Left lung (tissue), 4 donors: ENCODE measurements at regions not wholly inside any gene's neighbourhood (a gene's known extent, or its start where the extent isn't known, plus 50 kb on each side); places are given as distances from the start of the nearest gene placed in this dataset.

ENCODE experiments used
- ATAC-seq: fragments of 200-7000 bp; cut with Tn5 transposase; one replicate; pipeline ENCODE4 v1.9.1; 2020; ENCODE audit warnings: moderate library complexity
- DNase-seq, 4 donors: peaks; one replicate each; pipeline ENCODE4 v3.0.0-alpha.2; 2013 to 2020
- H3K27ac ChIP-seq, 2 donors: fragments of 200-600 bp; sonication (generic) in 1 of 2; one replicate each; pipeline versions ENCODE4 v1.5.0 to v1.8.0; 2020 to 2021
- H3K27me3 ChIP-seq, 2 donors: fragments of 200-600 bp; sonication (generic) in 1 of 2; one replicate each; pipeline versions ENCODE4 v1.5.0 to v1.8.0; 2020 to 2021
- H3K36me3 ChIP-seq, 2 donors: fragments of 200-600 bp; sonication (generic) in 1 of 2; one replicate each; pipeline versions ENCODE4 v1.5.0 to v1.8.0; 2020 to 2021
- H3K4me1 ChIP-seq, 2 donors: fragments of 200-600 bp; one replicate each; pipeline ENCODE4 v1.8.0; 2021
- H3K4me3 ChIP-seq, 2 donors: fragments of 200-600 bp; sonication (generic) in 1 of 2; one replicate each; pipeline versions ENCODE4 v1.5.0 to v1.8.0; 2020 to 2021; ENCODE audit warnings: mild to moderate bottlenecking in 1 of 2
- H3K9me3 ChIP-seq, 2 donors: fragments of 200-600 bp; sonication (generic) in 1 of 2; one replicate each; pipeline versions ENCODE4 v1.5.0 to v1.8.0; 2020 to 2021
- intact Hi-C, 2 donors: fragments of 100-400 bp; cut with DNase I; formaldehyde crosslinking; loops; one replicate each; pipeline versions ENCODE4 v1.11.2 to v1.14.2; 2022
- TF ChIP-seq, protein P1 (sequence below), 2 donors: fragments of 200-600 bp; sonication (generic) in 1 of 2; IDR thresholded peaks; one replicate each; pipeline versions ENCODE4 v1.5.0 to v1.8.0; 2021; ENCODE audit warnings: antibody characterized with exemption in 2 of 2
- donor health status: DM: no; HTN: yes; CAD: no.
- donor health status: DM: no; HTN: no; CAD: no.

DNA sequence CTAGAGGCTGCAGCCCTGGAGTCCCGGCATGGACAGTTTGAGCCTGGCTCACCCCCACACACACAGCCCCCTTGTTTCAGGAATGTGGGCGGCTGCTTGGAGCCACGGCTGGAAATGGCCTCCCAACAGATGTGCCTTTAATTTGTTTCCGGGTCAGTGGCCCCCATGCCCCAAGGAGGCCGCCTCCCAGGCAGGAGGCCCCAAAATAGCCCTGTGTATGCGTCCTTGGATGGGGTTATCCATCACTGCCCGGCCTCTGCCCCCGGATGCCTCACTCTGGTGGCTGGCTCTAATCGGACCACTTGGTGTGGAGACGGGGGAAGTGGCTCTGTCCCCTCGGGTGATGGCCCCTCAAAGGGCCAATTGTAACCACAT, 151.9 kb upstream of the MYCN start:
- intact Hi-C loops = loop anchor here in 1 of 2 donors (5.0 kb wide), 1 partner anchor 489 kb away; no protein-coding TSS in a partner anchor
- TF ChIP-seq, protein P1, sequence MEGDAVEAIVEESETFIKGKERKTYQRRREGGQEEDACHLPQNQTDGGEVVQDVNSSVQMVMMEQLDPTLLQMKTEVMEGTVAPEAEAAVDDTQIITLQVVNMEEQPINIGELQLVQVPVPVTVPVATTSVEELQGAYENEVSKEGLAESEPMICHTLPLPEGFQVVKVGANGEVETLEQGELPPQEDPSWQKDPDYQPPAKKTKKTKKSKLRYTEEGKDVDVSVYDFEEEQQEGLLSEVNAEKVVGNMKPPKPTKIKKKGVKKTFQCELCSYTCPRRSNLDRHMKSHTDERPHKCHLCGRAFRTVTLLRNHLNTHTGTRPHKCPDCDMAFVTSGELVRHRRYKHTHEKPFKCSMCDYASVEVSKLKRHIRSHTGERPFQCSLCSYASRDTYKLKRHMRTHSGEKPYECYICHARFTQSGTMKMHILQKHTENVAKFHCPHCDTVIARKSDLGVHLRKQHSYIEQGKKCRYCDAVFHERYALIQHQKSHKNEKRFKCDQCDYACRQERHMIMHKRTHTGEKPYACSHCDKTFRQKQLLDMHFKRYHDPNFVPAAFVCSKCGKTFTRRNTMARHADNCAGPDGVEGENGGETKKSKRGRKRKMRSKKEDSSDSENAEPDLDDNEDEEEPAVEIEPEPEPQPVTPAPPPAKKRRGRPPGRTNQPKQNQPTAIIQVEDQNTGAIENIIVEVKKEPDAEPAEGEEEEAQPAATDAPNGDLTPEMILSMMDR (IDR thresholded peaks at IDR 0.05) = no peak
- Histone ChIP-seq H3K4me3 (no peak overlapping the region), H3K27me3 (peaks cover 0 to 19% of the 10 kb centered on the region in 2 donors), H3K36me3 (no peaks in the 10 kb centered on the region), H3K4me1 (no peaks in the 10 kb centered on the region), H3K9me3 (no peaks in the 10 kb centered on the region), H3K27ac (no peak overlapping the region)
- DNase-seq = no peak
- no peak for ATAC-seq

DNA sequence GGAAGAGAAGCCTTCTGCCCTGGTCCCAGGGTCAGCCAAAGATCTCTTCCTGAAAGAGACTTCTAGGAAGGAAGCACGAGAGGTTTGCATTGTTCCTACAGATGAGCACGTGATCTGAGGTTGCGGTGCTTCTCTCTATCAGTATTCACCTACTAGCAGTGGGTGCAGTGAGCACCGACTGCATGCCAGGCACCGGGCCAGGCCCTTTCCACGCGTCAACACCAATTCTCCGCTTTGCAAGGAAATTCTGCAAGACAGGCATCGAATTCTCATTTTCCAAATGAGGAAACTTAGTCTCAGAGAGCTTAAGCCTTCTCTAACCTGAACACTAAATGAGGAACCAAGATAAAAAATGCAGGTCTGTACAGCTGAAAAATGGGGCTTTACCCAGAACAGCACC, 151.5 kb upstream of the MYCN start:
- Histone ChIP-seq H3K9me3 (no peaks in the 10 kb centered on the region), H3K36me3 (no peaks in the 10 kb centered on the region), H3K27me3 (peaks cover 0 to 15% of the 10 kb centered on the region in 2 donors), H3K4me3 (no peak overlapping the region), H3K4me1 (no peaks in the 10 kb centered on the region), H3K27ac (no peak overlapping the region)
- intact Hi-C loops = loop anchor here in 1 of 2 donors (5.0 kb wide), 1 partner anchor 488 kb away; no protein-coding TSS in a partner anchor
- TF ChIP-seq, protein P1 (IDR thresholded peaks at IDR 0.05) = no peak
- no peak for ATAC-seq
- DNase-seq = no peak

DNA sequence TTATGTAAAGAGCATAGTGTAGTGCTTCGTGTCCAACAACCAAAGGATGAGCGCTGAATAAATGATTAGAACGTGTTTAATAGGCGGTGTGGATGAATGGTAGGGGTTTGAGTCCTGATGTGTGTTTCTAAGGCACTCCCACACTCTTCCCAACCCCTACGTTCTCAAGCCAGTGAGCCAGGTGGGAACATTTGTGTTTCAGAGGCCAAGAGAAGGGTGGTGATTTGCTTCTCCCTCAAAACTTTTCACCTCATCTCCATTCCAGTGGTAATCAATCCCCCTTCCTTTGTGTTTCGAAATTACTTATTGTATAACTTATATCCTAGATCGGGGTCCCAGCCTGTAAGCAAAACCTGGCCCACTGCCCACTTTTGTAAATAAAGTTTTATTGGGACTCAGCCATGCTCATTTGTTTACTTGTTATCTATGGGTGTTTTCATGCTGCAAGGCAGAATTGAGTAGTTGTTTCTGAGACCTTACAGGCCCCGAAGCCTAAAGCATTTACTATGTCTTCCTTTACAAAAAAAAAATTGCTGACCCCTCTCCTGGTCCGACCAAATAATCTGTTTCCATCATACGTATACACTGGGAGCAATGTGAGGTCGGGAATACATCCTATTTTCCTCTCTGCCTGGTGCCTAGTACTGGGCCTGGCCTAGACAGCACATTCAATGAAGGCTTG, 150.8 kb upstream of the MYCN start:
- no peak overlapping the region for H3K27ac ChIP-seq
- ATAC-seq = no peak
- TF ChIP-seq, protein P1 (IDR thresholded peaks at IDR 0.05) = no peak
- H3K27me3 ChIP-seq = peaks cover 0 to 8% of the 10 kb centered on the region in 2 donors
- H3K9me3 ChIP-seq = no peaks in the 10 kb centered on the region
- H3K4me1 ChIP-seq = no peaks in the 10 kb centered on the region
- H3K36me3 ChIP-seq = no peaks in the 10 kb centered on the region
- intact Hi-C loops = loop anchor here in 1 of 2 donors (5.0 kb wide), 1 partner anchor 488 kb away; no protein-coding TSS in a partner anchor
- no peak overlapping the region for H3K4me3 ChIP-seq
- no peak for DNase-seq

DNA sequence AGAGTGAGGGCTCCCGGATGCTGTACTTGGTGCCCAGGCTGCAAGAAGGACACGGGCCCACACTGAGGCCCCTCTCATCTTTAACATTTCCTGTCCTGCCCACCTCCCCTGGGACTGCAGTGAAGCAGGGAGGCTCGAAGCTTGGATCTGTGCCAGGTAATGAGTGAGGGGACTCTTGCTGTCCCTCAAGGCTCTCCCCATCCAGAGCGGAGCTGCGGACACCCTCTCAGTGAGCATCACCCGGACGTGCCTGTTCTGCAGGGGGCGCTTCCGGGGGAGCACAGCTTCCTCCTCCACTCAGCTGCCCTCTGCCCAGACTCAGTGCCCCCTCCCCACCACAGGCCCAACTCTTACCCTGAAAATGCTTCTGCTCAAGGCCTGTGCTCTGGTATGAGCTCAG, 150.0 kb upstream of the MYCN start:
- Histone ChIP-seq H3K4me1 (peaks cover 0 to under 1% of the 10 kb centered on the region in 2 donors), H3K27ac (no peak overlapping the region), H3K9me3 (no peaks in the 10 kb centered on the region), H3K36me3 (no peaks in the 10 kb centered on the region), H3K27me3 (peaks cover 0 to under 1% of the 10 kb centered on the region in 2 donors), H3K4me3 (no peak overlapping the region)
- intact Hi-C loops = no loop called here
- TF ChIP-seq, protein P1 (IDR thresholded peaks at IDR 0.05) = no peak
- ATAC-seq (no peak), DNase-seq (no peak)

DNA sequence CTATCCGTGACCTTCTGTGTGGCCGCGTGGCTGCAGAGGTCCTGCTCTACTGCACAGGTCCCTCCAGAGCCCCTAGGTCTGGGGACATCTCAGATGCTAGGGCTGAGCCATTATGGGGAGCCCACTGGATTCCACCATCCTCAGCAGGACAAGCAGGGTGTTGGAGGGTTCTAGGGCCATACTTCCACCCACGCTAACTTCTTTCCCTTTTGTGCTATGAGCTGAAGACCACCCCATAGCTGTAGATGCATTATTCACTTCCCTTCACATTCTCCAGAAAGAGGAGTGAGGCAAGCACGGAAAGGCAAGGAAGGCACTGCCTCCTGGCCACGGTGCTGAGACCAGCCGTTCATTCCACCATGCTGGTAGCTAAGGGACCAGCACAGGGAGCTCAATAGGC, 149.5 kb upstream of the MYCN start:
- no peaks in the 10 kb centered on the region for H3K27me3 ChIP-seq
- no peak overlapping the region for H3K4me3 ChIP-seq
- peaks cover 0 to 3% of the 10 kb centered on the region in 2 donors for H3K4me1 ChIP-seq
- intact Hi-C loops = no loop called here
- H3K27ac ChIP-seq = no peak overlapping the region
- no peaks in the 10 kb centered on the region for H3K9me3 ChIP-seq
- ATAC-seq (no peak), DNase-seq (no peak)
- TF ChIP-seq, protein P1 (IDR thresholded peaks at IDR 0.05) = no peak
- H3K36me3 ChIP-seq = no peaks in the 10 kb centered on the region
